Liver (tissue), 8 donors: ENCODE measurements at regions not wholly inside any gene's neighbourhood (a gene's known extent, or its start where the extent isn't known, plus 50 kb on each side); places are given as distances from the start of the nearest gene placed in this dataset.

Experiments
- DNase-seq: peaks from one replicate; pipeline ENCODE4 v3.0.0-alpha.2; 2017; ENCODE audit warnings: low spot score
- H3K27ac ChIP-seq, 2 donors: one replicate each; pipeline ENCODE4 v1.7.0; 2013; ENCODE audit warnings: inconsistent platforms in 2 of 2, low read length in 2 of 2, control low read depth in 1 of 2, low read depth in 1 of 2, mild to moderate bottlenecking in 1 of 2
- H3K27me3 ChIP-seq, 4 donors: one replicate each; pipeline versions ENCODE4 v1.6.1 to v1.7.0; 2013; ENCODE audit warnings: low read length in 3 of 4, inconsistent platforms in 1 of 4, mild to moderate bottlenecking in 1 of 4, moderate library complexity in 1 of 4; ENCODE audit not compliant: control insufficient read depth in 4 of 4, insufficient read depth in 4 of 4
- H3K36me3 ChIP-seq, 4 donors: one replicate each; pipeline versions ENCODE4 v1.6.1 to v1.7.0; 2013; ENCODE audit warnings: low read length in 3 of 4, mild to moderate bottlenecking in 3 of 4, low read depth in 1 of 4, moderate library complexity in 1 of 4; ENCODE audit not compliant: control insufficient read depth in 4 of 4, insufficient read depth in 3 of 4
- H3K4me1 ChIP-seq, 4 donors: one replicate each; pipeline versions ENCODE4 v1.6.1 to v1.7.0; 2013; ENCODE audit warnings: low read length in 3 of 4, mild to moderate bottlenecking in 3 of 4, moderate library complexity in 1 of 4; ENCODE audit not compliant: control insufficient read depth in 4 of 4, insufficient read depth in 4 of 4
- H3K4me3 ChIP-seq, 3 donors: one replicate each; pipeline versions ENCODE4 v1.6.1 to v1.7.0; 2013; ENCODE audit warnings: low read length in 3 of 3, control low read depth in 1 of 3, low read depth in 1 of 3, mild to moderate bottlenecking in 1 of 3
- H3K9ac ChIP-seq, 2 donors: one replicate each; pipeline ENCODE4 v1.7.0; 2013; ENCODE audit warnings: low read length in 2 of 2, mild to moderate bottlenecking in 2 of 2, moderate library complexity in 2 of 2, control low read depth in 1 of 2, low read depth in 1 of 2
- H3K9me3 ChIP-seq, 4 donors: one replicate each; pipeline versions ENCODE4 v1.6.1 to v1.7.0; 2013; ENCODE audit warnings: low read length in 3 of 4; ENCODE audit not compliant: control insufficient read depth in 4 of 4
- CTCF ChIP-seq: fragments of 150-350 bp; IDR thresholded peaks from 2 replicates; pipeline ENCODE4 v1.5.1; 2017; ENCODE audit warnings: improper control_type of control experiment, low read depth, low read length; ENCODE audit not compliant: missing input control
- EGR1 ChIP-seq, 2 donors: IDR thresholded peaks; 2 replicates each; pipeline ENCODE4 v1.6.1; 2016 to 2018; ENCODE audit warnings: antibody characterized with exemption in 2 of 2, low read depth in 2 of 2
- FOXA1 ChIP-seq: IDR thresholded peaks from 2 replicates; pipeline ENCODE4 v1.6.1; 2016; ENCODE audit warnings: antibody characterized with exemption
- GABPA ChIP-seq, 2 donors: IDR thresholded peaks in 1 of 2; conservative IDR thresholded peaks in 1 of 2; 2 replicates each; pipeline ENCODE4 v1.6.1; 2016; ENCODE audit warnings: antibody characterized with exemption in 2 of 2, mild to moderate bottlenecking in 1 of 2, moderate library complexity in 1 of 2
- JUND ChIP-seq, 2 donors: IDR thresholded peaks; 2 replicates each; pipeline ENCODE4 v1.6.1; 2016; ENCODE audit warnings: antibody characterized with exemption in 2 of 2
- NR2F2 ChIP-seq: IDR thresholded peaks from 2 replicates; pipeline ENCODE4 v1.6.1; 2016; ENCODE audit warnings: antibody characterized with exemption
- RAD21 ChIP-seq, 2 donors: IDR thresholded peaks; 2 replicates each; pipeline ENCODE4 v1.6.1; 2016; ENCODE audit warnings: antibody characterized with exemption in 2 of 2, mild to moderate bottlenecking in 2 of 2
- REST ChIP-seq: IDR thresholded peaks from 2 replicates; pipeline ENCODE4 v1.6.1; 2016; ENCODE audit warnings: antibody characterized with exemption, mild to moderate bottlenecking
- RXRA ChIP-seq, 2 donors: IDR thresholded peaks; 2 replicates each; pipeline ENCODE4 v1.6.1; 2017 to 2018; ENCODE audit warnings: antibody characterized with exemption in 2 of 2, mild to moderate bottlenecking in 1 of 2
- TAF1 ChIP-seq: conservative IDR thresholded peaks from 2 replicates; pipeline ENCODE4 v1.6.1; 2016; ENCODE audit warnings: antibody characterized with exemption, mild to moderate bottlenecking
- YY1 ChIP-seq: IDR thresholded peaks from 2 replicates; pipeline ENCODE4 v1.6.1; 2016; ENCODE audit warnings: antibody characterized with exemption, mild to moderate bottlenecking
- ZBTB33 ChIP-seq: IDR thresholded peaks from 2 replicates; pipeline ENCODE4 v1.6.1; 2016; ENCODE audit warnings: antibody characterized with exemption
- WGBS: extraction: QIAGEN DNeasy Blood & Tissue Kit; methylation state at CpG from one replicate; pipeline ENCODE4 v1.1.7; 2013; 5-methylcytosine and 5-hydroxymethylcytosine counted together
- TF ChIP-seq, protein P1 (sequence below): IDR thresholded peaks from 2 replicates; pipeline ENCODE4 v1.6.1; 2016; ENCODE audit warnings: antibody characterized with exemption
- TF ChIP-seq, protein P2 (sequence below): IDR thresholded peaks from 2 replicates; pipeline ENCODE4 v1.6.1; 2016; ENCODE audit warnings: antibody characterized with exemption
- donor health status: healthy.
- donor health status: healthy.
- donor health status: healthy.
- donor health status: healthy.
- donor health status: healthy.

DNA sequence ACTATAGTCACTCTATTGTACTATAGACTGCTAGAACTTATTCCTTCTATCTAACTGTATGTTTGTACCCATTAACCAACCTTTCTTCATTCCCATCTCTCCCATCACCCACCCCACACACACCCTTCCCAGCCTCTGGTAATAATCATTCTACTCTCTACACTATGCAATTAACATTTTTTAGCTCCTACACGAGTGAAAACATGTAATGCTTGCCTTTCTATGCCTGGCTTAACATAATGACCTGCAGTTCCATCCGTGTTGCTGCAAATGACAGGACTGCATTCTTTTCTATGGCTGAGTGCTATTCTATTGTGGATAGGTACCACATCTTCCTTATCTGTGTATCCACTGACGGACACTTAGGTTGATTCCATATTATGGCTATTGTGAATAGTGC is 95.5 kb downstream of the ALDH8A1 start:
- no peak overlapping the region for H3K4me3 ChIP-seq
- DNase-seq, result no peak
- peaks cover 0 to 37% (median 11%) of the 10 kb centered on the region in 4 donors for H3K4me1 ChIP-seq
- no peaks in the 10 kb centered on the region for H3K9me3 ChIP-seq
- no peaks in the 10 kb centered on the region for H3K27me3 ChIP-seq
- no peak for TF ChIP-seq YY1
- TF ChIP-seq ZBTB33, result no peak
- no peak for TF ChIP-seq EGR1 (IDR thresholded peaks at IDR 0.05; ENCODE audit: low read depth in 2 of 2)
- no peak for TF ChIP-seq FOXA1
- no peak for TF ChIP-seq TAF1
- TF ChIP-seq RXRA (IDR thresholded peaks at IDR 0.05), result no peak
- TF ChIP-seq CTCF, result no peak
- TF ChIP-seq, protein P1, sequence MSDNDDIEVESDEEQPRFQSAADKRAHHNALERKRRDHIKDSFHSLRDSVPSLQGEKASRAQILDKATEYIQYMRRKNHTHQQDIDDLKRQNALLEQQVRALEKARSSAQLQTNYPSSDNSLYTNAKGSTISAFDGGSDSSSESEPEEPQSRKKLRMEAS, result no peak
- no peak for TF ChIP-seq JUND (IDR thresholded peaks at IDR 0.05)
- TF ChIP-seq, protein P2, sequence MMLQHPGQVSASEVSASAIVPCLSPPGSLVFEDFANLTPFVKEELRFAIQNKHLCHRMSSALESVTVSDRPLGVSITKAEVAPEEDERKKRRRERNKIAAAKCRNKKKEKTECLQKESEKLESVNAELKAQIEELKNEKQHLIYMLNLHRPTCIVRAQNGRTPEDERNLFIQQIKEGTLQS, result no peak
- TF ChIP-seq REST, result no peak
- no peak for TF ChIP-seq RAD21 (IDR thresholded peaks at IDR 0.05)
- no peak for TF ChIP-seq NR2F2
- TF ChIP-seq GABPA (IDR thresholded peaks at IDR 0.05 in 1 of 2, conservative IDR thresholded peaks at IDR 0.05 in 1 of 2), result no peak
- H3K9ac ChIP-seq, result no peak overlapping the region
- no peak overlapping the region for H3K27ac ChIP-seq
- 78% methylated on average over 3 of the region's 3 CpGs for WGBS
- H3K36me3 ChIP-seq, result no peaks in the 10 kb centered on the region
